Limb (tissue), 2 donors: ENCODE measurements at regions not wholly inside any gene's neighbourhood (a gene's known extent, or its start where the extent isn't known, plus 50 kb on each side); places are given as distances from the start of the nearest gene placed in this dataset.

ENCODE experiments used
- DNase-seq, 2 donors: peaks; one replicate each; pipeline ENCODE4 v3.0.0-alpha.2; 2016; ENCODE audit errors: extremely low spot score in 2 of 2

DNA sequence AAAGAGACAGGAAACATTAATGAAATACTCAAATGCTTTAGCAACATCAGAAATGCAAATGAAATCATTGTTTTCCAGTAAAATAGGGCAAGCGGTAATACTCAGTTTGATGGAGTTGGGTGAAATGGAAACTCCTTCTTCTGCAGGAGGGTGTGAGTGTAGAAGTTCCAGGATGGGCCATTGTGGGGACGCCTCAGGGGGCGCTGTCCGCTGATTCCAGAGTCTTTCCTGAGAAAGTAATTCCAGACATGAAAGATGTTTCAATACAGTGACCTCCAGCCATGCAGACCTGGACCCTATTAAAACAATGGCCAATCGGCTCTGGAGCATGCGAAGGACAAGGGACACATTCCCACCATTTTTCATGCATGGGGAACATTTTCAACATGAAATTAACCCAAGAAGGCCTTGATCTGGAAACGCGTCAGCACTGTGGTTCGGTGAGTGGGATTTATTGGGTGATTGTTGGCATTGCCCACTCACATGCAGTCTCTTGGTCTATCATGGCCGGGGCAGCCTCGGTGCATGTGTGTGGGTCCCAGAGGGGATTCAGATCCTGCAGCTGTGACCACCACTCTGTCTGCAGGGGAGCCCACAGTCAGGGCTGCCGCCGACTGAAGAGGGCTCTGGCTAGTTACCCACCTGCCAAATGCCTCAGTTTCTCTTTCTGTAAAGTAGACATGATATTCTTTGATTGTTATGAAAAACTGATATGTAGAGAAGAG lies 132.6 kb upstream of the IRX4 start:
- no peak for DNase-seq

DNA sequence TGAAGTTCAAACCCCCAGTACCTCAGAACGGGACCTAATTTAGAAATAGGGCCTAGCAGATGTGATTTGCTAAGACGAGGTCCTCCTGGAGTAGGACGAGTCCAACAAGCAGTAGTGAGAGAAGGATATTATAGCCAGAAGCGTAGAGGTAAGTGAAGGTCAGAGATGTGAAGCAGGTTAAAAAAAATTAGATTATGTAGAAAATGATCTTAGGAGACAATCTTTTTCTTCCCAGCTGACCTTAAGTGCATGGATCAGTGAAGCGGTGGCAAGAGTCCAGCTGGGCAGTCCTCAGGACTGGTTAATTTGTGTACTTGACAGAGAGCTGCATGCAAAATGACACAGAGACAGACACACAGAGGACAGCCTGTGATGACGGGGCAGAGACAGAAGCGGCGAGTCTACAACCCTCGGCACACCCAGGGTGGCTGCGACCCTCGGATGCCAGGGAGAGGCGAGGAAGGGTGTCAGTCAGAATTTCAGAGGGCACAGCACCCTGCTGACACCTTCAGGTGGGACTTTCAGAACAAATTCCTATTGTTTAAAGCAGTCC lies 131.4 kb upstream of the IRX4 start:
- no peak for DNase-seq

DNA sequence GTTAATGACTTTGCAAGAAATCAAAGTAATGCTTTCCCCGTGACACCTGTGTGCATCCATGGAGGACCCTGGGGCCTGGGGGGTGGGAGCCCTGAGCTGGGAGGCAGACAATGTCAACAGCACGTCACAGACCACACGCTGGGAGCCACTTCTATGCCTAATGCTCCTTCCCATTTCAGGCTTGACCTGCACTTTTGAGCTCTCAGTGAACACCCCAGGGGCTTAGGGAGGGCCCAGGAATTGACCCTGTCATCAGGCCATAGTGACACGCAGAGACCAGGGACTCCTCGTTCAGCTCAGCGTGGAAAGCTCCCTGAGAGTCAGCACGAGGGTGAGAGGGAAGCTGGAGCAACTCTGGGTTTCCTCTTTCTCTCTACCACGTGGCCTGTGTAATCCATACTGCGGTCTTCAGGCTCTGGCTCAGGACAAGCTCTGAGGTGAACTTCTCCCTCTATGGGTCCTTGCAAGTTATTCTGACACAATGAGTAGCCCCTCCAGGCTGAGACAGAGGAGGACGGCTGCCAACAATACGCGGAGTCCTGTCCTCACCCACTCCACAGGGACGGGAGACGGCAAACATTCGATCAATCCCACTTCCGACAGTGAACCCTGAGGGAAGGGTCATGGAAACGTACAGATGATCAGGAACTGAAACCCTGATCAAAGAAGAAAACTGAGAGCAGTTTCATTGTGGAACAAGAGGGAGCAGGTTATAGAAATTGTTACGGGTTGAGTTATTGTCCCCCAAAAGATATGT lies 130.8 kb upstream of the IRX4 start:
- DNase-seq: no peak

DNA sequence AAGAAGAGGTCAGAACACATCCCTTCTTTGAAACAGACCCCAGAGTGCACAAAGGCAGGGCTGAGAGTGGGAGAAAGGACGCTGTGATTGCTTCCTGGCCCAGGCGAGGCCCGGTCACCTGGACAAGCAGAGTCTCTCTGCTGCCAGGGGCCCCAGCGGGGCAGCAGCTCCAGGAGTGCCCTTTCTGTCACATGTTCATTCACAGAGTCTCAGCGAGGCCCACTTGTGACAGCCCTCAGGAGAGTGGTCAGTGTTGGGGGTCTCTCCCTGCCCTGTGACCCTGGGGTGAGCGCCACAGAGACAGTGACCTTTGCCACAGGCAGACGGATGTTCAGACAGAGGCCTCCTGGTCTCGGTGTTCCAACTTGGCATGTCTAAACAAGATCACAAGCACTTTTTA lies 130.2 kb upstream of the IRX4 start:
- no peak for DNase-seq

DNA sequence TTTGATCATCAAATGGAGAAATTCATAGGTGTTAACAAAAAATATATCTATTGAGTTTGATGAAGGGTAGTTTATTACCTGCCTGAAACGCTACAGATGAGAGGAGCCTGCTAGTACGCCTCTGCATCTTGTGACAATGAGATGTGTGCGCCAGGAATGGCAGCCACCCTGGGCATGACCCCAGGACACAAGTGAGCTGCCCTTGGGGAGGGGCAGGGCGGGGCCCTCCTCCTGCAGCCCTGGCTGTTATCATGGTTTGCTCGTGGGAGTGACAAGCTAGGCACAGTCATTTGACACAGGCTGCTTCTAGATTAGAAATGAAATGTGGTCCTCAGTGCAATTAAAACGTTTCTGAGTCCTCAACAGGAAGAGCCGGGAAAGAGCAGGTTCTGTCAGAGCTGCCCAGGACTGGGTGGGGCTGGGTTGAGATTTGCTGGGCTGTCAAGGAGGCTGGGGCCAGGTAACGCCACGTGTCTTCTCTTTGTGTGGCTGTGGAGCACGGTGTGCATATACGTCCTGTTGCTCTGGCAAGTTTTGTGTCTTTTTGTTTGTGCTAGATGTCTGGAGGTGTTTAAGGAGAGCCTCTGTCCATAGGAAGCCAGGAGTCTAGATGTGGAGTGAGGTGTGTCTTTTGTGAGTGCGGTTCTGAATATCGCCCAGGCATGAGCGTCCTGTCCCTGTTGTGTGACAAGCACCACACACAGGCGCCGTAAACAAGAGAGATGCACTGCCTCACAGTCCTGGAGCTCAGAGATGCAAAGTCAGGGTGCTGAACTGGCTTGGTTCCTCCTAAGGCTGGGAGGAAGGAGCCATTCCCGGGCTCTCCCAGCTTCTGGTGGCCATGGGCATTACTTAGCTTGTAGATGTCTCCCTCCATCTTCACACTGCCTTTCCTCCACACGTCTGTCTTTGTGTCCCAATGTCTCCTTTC lies 129.0 kb upstream of the IRX4 start:
- no peak for DNase-seq

DNA sequence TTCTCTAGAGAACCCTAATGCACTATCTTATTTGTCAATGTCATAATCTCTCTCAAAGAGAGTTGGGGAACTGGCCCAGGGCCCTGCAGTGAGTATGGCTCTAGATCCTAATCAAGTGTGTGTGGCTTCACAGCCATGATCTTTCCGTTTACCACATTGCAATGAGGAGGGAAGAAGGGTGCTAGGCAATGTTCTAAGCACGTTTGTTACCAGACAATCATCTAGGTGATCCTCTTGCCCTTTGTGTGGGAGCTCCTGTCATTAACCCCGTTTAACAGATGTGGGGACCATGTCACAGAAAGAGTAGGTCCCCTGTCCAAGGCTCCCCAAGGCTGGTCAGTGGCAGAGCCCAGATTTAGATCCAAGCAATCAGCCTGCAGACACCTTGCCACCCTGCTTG lies 128.2 kb upstream of the IRX4 start:
- no peak for DNase-seq

DNA sequence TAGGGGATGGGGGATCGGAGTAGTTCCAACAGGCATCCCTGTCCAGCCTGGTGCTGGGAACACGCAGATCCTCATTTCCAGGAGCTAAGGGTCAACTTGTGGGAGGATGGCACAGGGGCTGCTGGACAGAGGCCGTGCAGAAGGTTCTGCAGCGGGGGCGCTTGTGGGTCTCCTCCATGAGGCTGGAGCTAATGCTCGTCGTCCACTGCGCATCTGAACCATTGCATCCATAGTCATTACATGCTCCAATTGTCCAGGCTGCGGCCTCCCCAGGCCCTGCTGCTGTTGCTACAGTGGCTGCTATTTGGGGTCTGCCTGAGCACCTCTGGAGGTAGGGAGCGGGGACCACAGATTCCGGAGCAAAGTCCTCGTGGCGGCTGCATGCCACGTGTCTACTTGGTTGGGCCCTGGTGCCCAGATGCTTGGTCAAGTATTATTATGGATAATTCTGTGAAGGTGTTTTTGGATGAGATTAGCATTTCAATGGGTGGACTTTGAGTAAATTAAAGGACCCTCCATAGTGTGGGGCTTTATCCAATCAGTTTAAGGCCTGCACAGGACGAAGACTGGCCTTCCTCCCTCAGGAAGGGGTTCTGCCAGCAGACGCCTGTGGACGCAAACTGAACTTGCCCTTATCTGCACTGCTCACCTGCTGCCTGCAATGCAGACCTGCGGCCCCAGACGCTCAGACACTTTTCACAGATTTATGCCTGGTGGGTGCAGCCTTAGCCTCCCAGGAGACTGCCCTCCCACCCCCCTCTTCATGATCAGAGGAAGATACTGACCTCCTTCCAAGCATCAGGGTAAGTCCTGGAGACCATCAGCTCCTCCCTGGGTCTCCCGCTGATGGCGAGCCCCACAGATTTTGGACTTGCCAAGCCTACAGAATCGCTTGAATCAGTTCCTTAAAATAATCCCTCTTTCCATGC lies 127.5 kb upstream of the IRX4 start:
- DNase-seq: no peak

DNA sequence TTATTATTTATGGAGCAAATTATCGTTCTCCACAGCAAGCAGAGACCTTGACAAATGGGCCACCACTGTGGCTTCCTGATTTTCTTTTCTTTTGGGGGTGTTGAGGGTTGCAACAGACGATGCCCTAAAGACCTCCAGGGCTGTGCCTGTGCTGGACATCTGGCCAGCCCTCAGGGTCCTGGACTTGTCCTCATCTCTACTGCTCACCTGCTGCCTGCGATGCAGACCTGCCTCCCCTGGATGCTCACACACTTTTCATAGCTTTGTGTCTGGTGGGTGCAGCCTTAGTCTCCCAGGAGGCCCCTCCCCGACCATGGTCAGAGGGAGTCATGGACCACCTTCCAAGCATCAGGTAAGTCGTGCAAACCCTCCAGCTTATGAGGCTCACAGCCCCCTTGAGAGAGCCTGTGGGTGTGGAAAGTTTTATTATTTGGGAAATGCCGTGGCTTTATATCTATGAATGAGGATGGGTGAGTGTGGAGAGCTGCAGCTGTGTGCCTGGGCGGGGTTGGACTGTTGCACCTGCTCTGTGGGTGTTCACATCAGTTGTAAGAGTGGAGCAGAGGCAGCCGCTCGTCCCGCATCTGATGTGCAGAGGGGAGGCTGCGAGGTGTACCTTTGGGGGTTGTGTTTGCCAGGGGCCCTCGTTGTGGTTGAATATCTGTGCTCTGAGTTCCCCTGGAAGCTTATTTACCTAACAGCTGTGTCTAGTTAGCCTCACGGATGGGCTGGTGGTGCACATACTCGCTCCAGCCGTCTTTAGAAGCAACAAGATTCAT lies 126.3 kb upstream of the IRX4 start:
- DNase-seq: no peak

DNA sequence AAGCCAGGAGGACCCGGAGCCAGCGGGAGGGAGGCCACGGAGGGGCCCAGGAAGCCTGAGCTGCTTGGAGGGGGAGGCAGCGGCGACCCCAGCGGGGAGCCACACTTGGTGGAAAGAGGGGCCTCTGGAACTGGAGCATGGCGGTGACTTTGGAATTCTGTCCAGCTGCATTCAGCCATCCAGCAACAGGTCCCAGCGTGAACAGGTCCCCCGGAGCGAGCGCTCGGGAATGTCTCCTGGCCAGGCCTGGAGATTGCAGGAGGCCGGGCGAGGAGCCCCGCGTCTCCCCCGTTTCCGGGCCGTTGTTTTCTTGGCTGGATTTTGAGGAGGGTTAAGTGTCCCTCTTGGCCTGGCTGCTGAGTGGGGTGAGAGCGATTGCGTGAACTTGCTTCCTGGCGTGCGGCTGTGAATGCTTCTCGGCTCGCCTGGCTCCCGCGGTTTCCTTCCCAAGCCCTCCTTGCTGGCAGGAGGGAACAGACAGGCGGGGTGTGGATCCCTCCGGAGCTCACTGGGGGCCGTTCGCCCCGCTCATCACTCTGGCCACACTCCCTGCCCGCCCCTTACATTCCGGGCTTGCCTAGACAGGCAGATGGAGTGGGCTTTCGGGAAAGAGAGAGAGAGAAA lies 125.3 kb upstream of the IRX4 start:
- peak; percentile 64 to 67 for DNase-seq

DNA sequence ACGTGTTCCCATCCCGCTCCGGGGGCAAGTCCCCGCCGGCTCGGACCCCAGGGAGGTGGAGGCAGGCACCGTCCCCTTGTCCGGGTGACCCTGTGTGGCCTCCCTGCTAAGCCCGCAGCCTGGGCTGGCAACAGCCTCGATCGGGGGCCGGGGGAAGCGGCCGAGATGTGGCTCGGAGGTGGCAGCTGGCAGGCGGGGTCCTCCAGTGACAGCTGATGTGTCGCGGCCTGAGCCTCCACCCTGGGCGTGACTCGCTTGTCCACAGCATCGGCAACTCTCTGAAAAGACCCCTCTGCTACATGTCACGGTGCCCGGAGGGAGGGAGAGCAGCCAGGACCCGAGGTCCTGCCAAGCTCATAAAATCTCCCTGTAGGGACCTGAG lies 124.8 kb upstream of the IRX4 start:
- DNase-seq: no peak

DNA sequence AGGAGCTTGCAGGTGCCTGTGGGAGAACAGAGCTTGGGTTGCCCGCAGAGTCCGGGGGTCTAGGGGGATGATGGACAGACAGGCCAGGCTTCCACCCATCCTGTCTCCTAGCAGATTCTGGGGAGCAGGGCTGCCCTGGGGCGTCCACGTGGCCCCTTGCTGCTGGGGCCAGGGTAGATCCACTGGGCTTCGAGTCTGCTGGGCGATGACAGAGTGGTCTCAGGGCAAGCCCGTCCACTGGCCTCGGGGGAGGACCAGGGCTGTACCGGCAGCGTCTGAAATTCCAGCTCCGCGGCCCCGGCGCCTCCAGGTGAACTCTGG lies 124.2 kb upstream of the IRX4 start:
- DNase-seq: no peak

DNA sequence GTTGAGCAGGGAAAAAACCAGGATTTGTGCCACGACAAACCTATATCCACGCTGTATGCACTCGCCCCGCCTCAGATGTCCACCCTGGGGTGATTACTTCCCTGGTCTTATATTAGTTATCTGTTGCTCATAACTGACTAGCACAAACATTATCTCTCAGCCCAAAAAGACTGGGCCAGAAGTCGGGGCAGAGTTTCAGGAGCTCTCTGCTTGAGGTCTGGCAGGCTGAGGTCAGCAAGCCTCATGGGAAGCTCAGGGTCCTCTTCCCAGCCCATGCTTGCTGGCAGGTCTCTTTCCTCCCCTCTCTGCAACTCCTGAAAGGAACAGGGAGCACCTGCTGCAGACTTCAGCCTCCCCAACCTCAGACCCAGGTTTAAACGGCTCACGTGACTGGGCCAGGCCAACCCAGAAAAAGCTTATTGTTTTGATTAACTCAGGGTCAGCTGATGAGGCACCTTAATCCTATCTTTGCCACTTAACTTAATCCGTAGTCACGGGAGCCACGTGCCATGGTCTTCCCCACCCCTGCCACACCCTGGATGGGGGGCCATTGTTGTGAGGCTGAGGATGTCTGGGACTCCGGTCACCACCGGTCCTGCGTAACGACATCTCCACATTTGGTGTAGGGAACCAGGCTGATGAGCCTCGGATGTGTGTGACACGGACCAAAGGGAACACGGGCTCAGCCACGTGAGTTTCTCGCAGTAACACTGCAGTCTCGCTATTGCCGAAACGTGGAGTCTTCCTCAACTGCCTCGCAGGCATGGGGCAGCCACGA lies 123.7 kb upstream of the IRX4 start:
- no peak for DNase-seq

DNA sequence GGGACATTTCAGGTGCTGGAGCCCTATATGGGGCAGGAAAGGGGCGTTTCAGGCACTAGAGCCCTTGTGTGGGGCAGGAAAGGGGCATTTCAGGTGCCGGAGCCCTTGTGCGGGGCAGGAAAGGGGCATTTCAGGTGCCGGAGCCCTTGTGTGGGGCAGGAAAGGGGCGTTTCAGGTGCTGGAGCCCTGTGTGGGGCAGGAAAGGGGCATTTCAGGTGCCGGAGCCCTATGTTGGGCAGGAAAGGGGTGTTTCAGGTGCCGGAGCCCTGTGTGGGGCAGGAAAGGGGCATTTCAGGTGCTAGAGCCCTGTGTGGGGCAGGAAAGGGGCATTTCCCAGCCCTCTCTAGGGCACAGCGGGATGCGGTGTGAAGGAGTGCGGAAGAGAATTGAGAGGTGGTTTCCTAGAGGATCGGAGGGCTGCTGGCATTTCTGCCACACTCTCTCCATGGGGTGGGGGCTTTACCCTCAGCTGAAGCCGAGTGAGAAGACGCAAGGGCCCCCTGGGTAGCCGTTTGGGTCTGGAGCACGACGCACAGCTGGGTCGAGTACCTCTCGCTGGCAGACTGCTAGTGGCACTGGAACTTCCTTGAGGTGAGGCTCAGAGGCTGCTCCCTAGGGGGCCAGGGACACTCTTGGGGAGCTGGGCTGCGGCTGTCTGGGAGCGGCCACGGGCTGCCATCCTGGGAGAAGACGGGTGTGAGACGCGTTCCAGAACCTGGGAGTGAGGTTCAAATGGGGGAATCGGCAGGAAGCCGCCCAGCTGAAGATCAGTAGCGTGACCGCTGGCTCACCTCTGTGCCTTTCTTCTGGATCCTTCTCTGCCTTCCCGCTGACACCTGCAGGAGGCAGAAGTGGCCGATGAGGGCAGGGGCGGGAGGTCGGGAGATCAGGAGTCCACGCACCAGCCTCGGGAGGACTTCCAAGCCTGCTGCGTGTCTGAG lies 122.6 kb upstream of the IRX4 start:
- no peak for DNase-seq

DNA sequence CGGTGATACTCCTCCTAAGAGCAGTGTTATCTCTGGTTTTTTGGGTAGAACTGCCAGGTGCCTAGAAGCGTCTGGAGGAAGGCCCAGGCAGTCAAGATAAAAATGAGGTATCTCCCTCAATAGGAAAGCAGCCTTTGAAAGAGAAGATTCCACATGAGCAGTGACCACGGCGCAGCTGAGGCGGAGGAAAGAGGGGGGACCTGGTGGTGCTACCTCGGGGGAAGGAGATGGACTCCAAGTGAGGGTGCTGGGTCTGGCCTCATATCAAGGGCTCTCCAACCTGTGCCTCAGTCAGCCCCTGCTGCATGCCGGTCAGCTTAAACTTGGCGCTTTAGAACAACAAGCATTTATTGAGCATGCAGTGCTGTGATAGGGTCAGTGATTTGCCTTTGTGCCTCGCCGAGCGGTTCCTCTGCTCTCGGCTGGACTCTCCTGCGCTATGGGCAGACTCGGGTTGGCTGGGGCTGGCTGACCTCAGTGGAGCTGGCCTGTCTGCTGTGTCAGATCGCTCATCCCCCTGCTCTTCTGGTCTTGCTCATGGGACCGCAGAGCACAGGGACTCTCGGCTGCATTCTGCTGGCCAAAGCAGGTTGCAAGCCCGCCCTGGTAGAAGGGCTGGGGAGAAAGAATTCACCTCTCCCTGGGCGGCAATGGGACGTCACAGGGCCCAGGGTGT lies 121.1 kb upstream of the IRX4 start:
- DNase-seq: no peak

DNA sequence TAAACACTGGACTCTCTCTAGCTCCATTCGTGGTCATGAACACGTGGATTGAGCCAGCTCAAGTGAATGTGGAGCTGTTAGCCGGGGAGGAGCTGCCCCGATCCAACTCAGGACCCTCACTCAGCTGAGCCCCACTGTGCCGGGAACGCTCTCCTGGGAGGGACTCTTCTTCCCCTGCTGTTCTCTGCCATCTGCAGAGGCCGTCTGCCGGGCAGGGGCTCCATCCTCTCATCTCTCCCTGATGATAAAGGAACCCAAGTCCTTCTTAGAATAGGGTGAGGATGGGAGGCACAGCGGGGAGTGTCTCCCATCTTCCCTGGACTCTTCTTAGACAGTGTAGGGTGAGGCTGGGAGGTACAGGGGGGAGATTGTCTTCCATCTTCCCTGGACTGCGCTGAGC lies 120.5 kb upstream of the IRX4 start:
- no peak for DNase-seq

DNA sequence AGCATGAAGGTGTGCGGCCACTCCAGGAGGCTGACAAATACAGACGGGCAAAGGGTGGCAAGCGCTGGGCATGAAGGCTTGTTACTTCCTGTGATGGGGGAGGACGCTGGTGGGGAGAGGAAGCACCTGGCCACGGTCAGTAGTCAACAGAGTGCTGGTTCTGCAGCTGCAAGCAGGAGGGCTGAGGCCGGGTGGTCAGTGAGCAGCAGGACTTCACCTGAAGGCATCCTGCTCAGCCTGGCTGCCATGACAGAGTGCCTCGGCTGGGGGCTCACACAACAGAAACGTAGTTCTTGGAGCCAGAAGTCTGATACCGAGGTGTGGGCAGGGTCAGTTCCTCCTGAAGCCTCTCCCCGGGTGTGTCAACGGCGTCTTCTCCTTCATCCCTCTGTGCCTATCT lies 118.6 kb upstream of the IRX4 start:
- DNase-seq: no peak

DNA sequence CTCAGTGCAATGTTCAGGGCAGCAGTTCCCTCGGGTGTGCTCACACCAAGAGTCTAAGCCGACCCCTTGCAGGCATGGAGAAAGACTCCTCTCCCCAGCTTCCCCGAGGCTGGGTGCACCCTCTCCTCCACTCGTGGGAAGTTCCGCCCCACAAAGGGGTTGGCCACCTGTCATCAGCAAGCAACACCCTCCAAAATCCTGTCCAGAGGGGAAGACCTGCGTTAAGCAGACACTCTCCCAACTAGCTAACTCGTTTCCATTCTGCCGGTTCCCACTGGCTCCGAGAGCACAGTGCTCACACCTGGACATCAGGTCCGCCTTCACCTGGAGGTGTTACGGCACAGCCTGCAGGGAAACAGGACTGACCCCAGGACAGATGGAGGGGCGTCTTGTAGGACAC lies 117.9 kb upstream of the IRX4 start:
- no peak for DNase-seq
